T-helper 22 cell (primary cell): ENCODE measurements at regions not wholly inside any gene's neighbourhood (a gene's known extent, or its start where the extent isn't known, plus 50 kb on each side); places are given as distances from the start of the nearest gene placed in this dataset.

Experiments used
- DNase-seq: peaks from one replicate; pipeline ENCODE4 v3.0.0-alpha.2; 2020; ENCODE audit warnings: low read depth

DNA sequence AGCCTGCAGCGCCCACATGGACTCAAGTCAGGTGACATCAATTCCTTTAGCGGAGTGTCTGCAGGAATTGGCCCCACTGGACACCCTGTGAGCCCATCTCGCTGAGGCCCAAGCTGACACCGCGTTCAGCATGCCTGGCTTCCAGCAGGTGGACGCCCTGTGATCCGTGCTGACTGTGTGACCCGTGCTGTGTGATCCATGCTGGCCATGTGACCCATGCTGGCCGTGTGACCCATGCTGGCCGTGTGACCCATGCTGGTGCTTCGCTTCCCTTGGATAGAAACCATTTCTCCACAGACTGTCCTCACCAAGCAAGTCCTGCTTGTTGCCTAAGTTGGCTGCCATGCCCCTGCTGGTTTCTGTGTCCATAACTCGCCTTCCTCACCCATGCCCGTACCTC is 392.1 kb downstream of the BRD1 start:
- DNase-seq: no peak

DNA sequence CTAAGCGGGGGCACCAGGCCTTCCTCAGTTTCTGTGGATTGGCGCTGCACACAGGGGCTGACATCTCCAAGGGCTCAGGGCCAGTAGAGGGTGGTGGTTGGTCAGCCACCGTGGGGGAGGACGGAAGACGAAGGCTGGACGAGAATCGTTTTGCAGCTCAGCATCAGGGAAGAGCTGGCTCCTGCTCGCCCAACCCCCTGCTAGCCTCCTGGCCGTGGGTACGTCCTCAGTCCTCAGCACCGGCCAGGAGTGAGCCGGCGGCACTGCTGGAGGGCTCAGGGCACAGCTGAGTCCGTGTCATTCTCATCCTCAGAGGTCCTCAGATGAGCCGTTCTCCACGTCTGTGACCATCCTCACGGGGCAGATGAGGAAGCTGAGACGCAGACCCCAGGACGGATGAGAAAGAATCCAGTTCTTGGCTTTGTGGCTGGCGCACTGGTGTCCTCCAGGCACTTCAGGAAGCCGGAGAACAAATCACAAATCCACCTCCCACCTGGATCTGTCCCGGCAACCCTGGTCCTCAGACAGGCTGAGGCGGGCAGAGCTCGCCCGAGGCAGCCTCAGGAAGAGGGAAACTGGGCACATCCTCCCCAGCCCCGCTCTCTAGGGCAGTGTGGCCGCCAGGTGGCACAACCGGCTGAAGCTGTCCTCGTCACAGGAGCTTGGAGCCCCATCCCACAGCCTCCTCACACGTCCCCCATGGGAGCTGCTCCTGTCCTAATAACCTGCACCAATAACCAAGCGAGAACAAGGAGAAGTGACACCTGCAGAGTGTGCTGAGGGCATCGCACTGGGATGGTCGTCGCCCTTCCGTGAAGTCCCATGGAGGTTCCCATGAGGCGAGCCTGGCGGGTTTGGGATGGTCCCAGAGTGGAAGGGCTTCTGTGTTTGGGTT is 393.7 kb downstream of the BRD1 start:
- DNase-seq: no peak

DNA sequence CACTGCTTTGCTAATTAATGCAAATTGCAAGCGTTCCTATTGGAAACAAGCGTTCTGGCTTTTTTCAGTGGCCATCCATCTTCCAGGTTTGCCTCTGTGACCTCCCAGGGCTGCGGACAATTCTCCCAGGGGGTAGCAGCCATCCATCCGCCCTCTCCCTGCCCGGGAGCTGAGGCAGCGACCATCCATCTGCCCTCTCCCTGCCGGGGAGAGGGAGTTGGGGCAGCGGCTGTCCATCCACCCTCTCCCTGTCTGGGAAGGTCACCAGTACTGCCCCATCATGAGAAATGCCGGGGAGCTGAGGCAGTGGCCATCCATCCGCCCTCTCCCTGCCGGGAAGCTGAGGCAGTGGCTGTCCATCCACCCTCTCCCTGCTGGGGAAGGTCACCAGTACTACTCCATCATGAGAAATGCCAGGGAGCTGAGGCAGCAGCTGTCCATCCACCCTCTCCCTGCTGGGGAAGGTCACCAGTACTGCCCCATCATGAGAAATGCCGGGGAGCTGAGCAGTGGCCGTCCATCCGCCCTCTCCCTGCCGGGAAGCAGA is 394.7 kb downstream of the BRD1 start:
- DNase-seq: no peak

DNA sequence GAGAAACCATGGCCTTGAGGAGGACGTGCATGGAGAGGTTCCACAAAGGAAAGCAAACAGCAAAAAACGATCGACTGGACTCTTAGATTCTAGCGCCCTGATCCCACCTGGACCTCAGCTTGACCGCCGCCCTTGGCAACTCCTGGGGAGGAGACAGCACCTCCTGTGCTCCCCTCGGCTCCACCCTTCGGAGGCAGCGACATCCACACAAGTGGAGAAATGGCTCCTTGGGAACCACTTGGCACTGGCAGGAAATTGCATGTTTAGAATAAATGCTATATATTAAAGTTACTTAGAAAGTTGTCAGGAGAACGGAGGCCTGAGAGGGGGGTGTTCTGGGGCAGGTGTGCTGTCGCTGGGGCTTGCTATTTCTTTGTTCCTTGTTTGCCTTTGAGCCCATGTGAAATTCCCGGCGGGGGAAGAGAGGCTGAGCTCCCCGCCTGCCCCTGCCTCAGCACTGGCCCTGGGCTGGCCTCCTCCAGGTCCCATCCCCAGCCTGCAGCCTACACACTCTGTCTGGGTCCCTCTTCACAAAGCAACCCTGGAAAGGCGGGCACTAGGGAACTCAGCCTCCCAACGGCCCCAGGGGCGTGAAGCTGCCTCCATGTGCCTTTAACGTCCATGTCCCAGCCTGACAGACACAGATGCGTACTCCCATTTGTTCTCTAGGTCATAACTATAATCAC is 395.3 kb downstream of the BRD1 start:
- no peak for DNase-seq

DNA sequence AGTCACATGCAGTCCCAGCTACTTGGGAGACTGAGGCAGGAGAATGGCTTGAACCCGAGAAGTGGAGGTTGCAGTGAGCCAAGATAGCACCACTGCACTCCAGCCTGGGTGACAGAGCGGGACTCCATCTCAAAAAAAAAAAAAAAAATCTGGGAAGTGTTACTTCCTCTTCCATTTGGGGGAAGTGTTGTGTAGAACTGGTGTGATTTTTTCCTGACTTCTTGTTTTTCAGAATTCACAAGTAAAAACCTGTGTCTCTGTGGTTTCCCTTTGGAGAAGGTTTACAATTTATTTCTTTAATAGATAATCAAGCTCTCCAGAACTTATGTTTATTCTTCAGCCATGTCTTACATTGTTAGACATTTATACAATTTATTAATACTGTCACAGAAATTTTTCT is 396.1 kb downstream of the BRD1 start:
- no peak for DNase-seq

DNA sequence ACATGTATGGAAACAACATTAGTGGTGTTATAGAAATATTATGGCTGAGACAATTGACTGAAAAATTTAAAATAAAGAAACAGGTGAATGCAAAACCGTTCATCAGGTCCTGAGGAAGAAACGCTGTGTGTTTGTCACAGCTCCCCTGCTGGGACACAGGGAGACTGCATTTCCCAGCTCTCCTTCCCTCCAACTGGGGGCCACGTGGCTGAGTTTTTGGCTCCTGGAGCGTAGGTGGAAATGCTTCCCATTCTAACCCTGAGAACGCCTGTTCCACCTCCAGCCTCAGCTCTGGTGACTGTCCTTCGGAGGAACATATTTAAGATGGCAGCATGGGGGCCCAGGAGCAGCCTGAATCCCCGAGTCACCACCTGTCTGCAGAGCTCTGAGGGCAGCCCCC is 398.6 kb downstream of the BRD1 start:
- no peak for DNase-seq

DNA sequence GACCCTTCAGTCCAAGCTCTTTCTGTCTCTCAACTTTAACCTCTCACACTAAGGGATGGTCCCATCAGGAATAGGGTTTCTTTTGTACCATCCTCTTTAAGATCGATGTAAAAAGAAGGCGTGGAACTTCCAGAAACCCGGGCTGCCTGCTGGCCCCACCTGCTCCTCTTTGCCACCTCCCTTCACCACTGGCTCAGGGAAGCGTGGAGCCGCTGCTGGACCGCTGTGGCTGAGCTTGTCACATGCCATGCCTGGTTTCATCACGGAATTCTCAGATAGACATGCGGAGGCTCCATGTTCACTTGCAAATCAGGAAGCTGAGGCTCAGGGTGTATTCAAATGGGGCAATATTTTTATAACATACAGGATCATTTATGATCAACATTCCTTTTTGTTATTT is 399.7 kb downstream of the BRD1 start:
- no peak for DNase-seq

DNA sequence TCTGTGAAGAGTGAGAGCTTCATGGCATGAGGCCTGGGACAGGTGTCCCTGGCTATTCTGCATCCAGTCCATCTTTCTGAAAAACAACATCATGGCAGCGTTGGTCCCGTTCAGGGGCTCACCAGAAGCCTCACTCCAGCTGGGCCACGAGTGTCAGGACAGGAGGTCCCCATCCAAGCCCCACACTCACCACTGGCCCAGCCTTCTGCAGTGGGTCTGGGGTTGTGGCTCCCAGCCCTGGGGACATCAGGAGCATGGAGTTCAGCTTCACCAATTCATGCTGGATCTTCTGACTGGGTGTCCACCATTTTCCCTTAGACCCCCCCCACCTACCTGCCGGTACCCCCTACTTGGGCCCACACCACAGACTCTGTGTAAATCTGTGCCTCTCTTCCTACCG is 400.3 kb downstream of the BRD1 start:
- DNase-seq: no peak

DNA sequence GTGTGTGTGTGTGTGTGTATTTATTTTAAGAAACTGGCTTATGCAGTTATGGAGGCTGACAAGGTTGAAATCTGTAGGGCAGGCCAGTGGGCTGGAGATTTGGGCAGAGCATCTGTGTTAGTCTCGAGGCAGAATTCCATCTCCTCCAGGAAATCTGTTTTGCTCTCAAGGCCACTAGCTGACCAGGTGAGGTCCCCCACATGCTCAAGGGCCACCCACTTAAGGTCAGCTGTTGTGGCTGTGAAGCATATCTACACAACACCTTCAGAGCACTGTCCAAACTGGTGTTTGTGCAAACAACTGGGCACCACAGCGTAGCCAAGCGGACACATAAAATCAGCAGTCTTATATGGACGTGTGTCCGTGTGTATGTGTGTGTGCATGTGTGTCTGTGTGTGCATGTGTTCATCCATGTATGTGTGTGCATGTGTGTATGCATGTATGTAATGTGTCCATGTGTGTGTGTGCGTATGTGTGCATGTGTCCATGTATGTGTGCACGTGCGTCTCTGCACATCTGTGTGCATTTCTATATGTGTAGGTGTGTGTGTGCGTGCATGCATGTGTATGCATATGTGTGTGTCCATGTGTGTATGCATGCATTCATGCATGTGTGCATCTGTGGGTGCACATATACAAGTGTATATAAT is 400.9 kb downstream of the BRD1 start:
- DNase-seq: no peak

DNA sequence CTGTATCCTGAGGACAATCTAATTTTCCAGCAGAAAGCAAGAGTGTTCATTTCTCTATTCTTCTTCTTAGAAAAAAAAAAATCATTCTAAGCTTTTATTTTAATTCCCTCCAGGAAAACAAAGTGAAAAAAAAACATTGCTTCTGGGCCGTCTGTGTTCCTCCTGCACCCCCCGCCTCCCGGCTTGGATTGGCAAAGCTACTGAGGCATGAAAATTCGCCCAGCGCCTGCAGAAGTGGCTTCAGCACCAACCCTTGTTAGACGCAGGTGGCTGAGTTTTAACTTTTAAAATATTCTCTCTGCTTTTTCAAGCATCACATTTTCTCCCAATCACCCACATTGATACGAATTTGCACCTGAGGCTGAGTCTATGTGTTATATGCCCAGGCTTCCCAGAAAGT is 401.6 kb downstream of the BRD1 start:
- DNase-seq: no peak

DNA sequence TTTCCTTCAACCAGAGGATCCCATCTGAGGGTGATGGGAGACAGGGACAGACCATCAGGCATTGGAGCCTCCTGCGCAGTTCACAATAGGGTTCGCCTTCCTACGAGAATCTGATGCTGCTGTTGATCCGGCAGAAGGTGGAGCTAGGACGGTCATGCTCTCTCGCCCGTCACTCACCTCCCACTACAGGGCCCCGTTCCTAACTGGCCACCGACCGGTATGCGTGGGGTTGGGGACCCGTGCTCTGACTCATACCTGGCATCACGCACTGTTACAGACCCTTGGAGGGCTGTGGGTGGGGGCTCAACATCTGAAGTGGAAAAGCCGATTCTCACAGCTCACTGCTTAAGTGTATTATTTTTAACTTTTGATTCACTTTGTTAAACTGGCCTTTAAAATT is 402.3 kb downstream of the BRD1 start:
- no peak for DNase-seq

DNA sequence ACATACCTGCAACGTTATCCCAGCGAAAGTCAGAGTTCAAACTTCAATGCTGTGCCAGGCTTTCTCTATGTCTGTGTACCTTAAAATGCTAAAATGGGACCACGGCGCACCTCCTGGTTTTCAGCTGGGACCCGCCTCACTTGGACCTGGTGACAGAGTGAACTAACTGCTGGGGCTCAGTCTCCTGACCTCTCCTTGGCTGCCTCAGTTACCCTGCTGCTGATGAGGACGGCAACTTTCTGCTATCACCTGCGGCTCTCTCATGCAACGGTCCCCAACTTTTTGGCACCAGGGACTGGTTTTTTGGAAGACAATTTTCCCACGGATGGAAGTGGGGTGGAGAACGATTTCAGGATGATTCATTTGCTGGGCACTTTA is 402.8 kb downstream of the BRD1 start:
- no peak for DNase-seq

DNA sequence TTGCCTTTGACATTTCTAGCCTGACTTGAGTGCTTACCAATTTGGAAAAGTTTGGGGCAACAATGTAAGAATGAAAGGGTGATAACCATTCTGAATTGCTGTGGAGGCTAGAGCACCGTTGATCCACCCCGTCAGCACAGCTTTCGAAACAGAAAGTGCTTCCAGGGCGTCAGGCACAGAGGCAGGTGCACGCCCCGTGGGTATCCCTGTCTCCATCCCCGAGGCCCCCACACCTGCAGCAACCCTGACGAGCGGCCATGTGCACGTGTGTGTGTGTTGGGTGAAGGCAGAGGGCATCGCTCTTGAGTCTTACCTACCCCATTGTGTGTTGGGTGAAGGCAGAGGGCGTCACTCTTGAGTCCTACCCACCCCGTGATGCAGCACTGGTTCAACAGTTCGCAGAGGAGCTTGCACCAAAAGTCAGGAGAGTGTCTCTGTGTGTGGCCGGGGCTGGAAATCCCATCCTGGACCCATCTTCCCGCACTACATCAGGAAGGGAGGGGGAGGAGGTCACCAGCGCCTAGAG is 404.5 kb downstream of the BRD1 start:
- no peak for DNase-seq

DNA sequence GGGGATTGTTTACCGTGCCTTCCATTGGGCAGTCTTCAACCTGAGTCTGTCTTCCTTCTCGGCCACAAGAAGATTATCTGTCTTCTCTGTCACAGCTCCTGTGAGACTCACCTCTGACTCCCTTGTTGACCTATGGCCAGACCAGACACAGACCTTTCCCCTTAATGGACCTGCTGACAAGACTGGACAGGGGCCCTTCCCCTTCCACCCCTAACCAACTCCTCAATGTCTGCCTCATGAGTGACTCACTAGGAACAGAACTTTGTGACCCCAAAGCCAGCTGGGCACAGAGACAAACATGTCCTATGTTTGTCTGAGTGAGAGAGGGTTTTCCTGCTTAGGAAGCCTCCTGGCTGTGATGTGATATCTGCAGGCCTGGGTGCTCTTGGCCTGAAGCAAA is 405.0 kb downstream of the BRD1 start:
- DNase-seq: no peak

DNA sequence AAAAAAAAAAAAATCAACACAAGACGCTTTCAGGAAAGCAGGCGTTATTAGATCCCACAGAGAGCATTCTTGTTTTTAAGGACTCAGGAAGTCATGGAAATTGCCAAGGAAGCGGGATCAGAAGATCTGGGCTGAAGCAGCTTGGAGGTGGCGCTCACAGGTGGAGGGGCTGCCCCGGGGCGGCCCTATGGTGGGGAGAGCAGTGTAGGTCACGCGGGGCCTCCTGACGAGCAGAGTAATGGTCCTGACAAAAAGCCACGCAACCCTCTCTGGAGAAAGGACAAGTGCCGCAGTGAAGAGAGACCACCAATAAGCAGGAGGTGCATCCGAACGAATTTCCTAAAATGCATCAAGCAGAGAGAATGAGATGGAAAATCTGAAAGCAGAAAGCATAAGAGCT is 407.0 kb downstream of the BRD1 start:
- no peak for DNase-seq

DNA sequence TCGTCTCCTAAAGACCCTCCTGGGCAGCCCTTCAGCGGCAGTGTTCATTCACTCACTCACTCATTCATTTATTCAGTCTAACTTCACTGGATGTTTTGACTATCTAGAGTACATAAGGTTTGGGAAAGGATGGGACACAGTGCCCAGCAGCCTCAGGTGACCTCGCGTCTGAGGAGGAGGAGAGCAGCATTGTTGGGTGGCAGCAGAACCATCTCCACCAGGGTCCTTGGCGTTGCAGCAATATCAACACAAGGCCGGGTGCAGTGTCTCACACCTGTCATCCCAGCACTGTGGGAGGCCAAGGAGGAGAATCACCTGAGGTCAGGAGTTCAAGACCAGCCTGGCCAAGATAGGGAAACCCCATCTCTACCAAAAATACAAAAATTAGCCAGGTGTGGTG is 408.0 kb downstream of the BRD1 start:
- DNase-seq: no peak

DNA sequence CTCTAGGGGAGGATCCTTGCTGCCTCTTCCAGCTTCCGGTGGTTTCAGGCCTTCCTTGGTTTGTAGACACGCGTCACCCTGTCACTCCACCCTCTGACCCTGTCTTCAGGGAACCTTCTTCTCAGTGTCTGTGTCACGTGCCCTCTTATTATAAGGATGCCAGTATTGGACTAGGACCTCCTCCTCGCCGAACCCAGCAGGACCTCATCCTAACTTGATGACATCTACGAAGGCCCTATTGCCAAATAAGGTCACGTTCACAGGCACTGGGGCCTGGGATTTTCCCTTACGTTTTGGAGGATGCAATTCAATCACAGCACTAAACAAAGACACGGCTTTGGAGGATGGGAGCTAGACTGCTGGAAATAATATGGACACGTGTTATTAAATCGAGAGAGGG is 408.7 kb downstream of the BRD1 start:
- no peak for DNase-seq

DNA sequence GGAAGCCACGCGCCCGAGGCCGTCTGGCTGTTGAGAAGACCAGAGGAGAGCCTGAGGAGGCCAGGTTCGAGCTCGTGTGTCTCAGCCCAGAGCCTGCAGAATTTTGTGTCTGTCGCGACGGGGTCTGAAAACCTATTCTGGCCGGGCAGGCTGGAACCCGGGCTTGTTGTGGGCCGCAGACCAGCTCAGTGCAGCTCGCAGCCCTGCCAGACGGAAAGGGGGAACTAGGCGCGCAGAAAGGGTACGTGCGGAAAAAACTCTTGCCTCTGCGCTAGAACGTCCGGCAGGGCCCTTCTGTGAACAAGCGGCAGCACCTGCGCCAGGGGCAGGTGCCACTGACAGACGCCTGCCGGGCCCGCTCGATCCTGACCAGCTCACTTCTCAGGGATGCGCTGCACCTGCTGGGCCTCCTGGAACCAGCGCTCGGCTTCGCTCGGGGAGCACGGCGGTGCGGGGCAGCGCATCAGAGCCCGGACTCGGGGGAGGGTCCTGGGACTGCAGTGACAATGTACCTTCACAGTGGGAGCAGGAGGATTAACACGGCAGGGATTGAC is 409.3 kb downstream of the BRD1 start:
- DNase-seq: no peak

DNA sequence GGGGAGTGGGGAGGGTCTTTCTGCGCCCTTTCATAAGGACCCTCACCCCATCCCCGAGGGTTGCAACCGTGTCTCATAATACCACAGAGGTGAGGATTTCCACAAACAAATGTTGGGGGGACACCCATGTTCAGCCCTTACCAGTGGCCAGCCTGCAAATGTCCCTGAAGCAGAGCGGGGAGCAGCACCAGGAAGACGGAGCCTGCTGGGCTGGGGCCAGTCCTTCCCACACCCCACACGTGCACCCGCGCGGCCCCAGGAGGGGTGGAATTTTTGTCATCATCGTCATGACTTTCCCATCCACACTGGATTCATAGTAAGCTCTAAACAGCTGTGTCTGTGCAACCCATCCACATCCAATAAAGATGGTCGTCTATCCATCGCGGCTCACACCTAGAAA is 409.8 kb downstream of the BRD1 start:
- DNase-seq: no peak

DNA sequence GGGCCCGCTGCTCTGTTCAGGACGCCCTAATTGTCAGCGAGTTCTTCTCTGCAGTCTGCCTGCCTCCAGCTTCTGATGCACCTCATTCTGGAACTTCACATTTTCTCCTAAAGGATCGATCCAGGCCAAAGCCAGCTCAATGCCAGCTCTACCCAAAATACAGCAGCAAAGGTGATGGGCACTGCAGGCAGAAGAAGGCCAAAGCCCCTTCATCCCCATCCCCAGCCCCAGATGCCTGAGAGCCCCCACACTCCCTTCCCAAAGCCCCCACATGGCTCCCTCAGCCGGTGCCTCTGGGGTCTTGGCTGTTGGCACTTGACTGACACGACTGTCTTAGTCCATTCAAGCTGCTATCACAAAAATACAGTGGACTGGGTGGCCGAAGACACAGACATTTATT is 410.3 kb downstream of the BRD1 start:
- DNase-seq: no peak

DNA sequence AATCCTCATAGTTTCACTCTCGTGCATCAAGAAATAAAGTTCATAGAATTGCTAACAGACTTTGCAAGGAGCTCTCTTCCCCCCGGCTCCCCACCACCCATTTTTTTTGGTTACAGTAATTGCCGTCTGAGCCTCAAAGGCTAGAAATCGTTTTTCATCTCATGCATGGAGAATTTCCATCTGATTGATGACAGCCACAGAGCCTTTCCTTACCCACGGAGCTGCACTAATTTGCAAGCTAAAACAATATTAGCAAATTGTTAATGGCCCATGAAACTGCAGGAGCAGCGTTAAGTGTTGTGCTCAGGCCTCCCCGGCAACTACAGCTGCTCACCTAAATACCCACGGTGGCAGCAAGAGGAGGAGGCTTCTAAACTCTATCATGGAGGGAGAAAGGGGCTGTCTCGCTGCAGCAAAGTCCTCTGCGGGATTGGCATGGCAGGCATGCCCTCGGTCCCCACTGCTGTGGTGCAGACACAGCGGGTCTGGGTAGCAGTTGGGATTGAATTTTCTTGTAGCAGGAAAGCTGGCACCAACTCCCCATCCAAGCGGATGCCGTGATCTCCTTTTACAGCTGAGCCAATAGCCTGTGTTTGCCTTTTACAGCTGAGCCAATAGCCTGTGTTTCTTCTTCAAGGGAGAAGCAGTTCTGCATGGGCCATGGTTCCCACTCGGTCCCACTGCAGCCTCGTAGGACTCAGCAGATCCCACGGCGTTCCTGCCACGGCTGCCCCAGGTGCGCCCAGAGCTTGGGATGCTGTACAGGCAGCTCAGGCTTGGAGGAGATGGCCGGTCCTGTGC is 412.3 kb downstream of the BRD1 start:
- no peak for DNase-seq

DNA sequence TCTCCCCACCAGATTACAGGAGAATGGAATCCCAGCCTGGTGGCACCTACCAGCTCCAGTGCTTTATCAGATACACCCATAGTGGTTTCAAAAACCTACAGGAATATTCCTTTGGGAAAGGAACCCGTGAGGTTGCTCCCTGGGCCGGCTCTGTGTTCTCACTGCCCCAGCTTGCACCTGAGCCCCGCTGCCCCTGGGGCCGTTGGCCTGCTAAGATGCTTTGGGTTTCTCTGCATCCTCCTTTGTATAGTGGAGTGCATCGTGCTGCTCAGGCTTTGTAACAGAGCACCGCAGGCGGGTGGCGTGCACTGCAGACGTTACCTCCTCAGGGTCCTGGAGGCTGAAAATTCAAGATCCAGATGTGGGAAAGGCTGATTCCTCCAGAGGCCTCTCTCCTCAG is 414.1 kb downstream of the BRD1 start:
- no peak for DNase-seq
